ENCODE measurements at regions not wholly inside any gene's neighbourhood (a gene's known extent, or its start where the extent isn't known, plus 50 kb on each side); places are given as distances from the start of the nearest gene placed in this dataset.
"Not testable (repeated sequence)": the region's sequence is repeated elsewhere in the genome, so short reads cannot be mapped to it uniquely, and the experiment has no call there.

- no peak for DNase-seq
Observed at GRCh38 chr1:234957330-234958065, 171.1 kb downstream of the TOMM20 start.

- no peak for DNase-seq
Observed at GRCh38 chr1:234956821-234957329, 171.8 kb downstream of the TOMM20 start.

- DNase-seq: no peak
Observed at GRCh38 chr1:234955107-234955731, 173.4 kb downstream of the TOMM20 start.

- no peak for DNase-seq
Observed at GRCh38 chr1:234954613-234955012, 174.0 kb downstream of the TOMM20 start.

GRCh38 chr1:234953655-234954405 lies 174.8 kb downstream of the TOMM20 start:
- no peak for DNase-seq

- no peak for DNase-seq
Observed at GRCh38 chr1:234950598-234950997, 178.0 kb downstream of the TOMM20 start.

- not testable (repeated sequence) for DNase-seq
Observed at GRCh38 chr1:234949528-234949927, 179.1 kb downstream of the TOMM20 start.

GRCh38 chr1:234944439-234945344 lies 183.9 kb downstream of the TOMM20 start:
- DNase-seq: no peak

- DNase-seq: no peak
Observed at GRCh38 chr1:234943836-234944402, 184.7 kb downstream of the TOMM20 start.

GRCh38 chr1:234942879-234943506 lies 185.6 kb downstream of the TOMM20 start:
- DNase-seq: no peak

- DNase-seq: no peak
Observed at GRCh38 chr1:234942012-234942332, 186.7 kb downstream of the TOMM20 start.

GRCh38 chr1:234941321-234942011 lies 187.2 kb downstream of the TOMM20 start:
- DNase-seq: no peak

GRCh38 chr1:234940841-234941240 lies 187.8 kb downstream of the TOMM20 start:
- no peak for DNase-seq

GRCh38 chr1:234938924-234939323 lies 189.7 kb downstream of the TOMM20 start:
- no peak for DNase-seq

GRCh38 chr1:234938135-234938534 lies 190.5 kb downstream of the TOMM20 start:
- no peak for DNase-seq

GRCh38 chr1:234936612-234937389 lies 191.8 kb downstream of the TOMM20 start:
- DNase-seq: no peak

- no peak for DNase-seq
Observed at GRCh38 chr1:234934611-234935033, 194.0 kb downstream of the TOMM20 start.

- DNase-seq: no peak
Observed at GRCh38 chr1:234933475-234933874, 195.2 kb downstream of the TOMM20 start.

GRCh38 chr1:234932511-234933430 lies 195.9 kb downstream of the TOMM20 start:
- DNase-seq: no peak

All from NCI-H1417 treated with DMSO at 0.1 percent for 48 hours (cell line).